ENCODE measurements at regions not wholly inside any gene's neighbourhood (a gene's known extent, or its start where the extent isn't known, plus 50 kb on each side); places are given as distances from the start of the nearest gene placed in this dataset.
A peak's percentile ranks its signal among the peaks of the same experiment; 100 is the strongest.
"Not testable (repeated sequence)": the region's sequence is repeated elsewhere in the genome, so short reads cannot be mapped to it uniquely, and the experiment has no call there.

DNA sequence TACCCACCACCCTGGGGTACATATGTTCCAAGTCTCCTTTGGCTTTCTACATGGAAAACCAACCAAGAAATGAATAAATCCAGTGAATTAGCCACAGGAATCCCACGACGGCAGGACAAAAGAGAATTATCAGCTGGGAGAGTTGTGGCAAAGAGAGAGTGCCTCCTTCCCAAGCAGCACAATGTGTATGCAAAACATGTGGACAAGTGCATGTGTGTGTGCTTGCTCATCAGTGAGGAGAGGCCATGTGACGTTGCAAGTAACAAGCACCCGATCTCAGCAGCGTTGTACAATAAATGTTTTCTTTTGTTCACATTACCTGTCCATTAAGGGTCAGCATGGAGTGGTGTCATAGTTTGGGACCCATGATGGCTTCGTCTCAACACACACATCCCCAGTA is 50.0 kb upstream of the EMX2 start:
- Histone ChIP-seq H3K27me3 (ENCODE audit: control insufficient read depth, insufficient read depth, low read length) (no peaks in the 10 kb centered on the region), H3K4me2 (ENCODE audit: low read length) (no peak overlapping the region), H3K36me3 (ENCODE audit: control insufficient read depth, insufficient read depth, low read length) (no peaks in the 10 kb centered on the region), H3K4me1 (no peaks in the 10 kb centered on the region), H3K9me3 (ENCODE audit: control insufficient read depth, low read length) (no peaks in the 10 kb centered on the region), H3K4me3 (ENCODE audit: low read depth, low read length) (no peak overlapping the region), H3K9ac (no peak overlapping the region), H2AFZ (no peak overlapping the region), H3K27ac (no peak overlapping the region), H3K79me2 (no peaks in the 10 kb centered on the region)
- TF ChIP-seq, protein P1, sequence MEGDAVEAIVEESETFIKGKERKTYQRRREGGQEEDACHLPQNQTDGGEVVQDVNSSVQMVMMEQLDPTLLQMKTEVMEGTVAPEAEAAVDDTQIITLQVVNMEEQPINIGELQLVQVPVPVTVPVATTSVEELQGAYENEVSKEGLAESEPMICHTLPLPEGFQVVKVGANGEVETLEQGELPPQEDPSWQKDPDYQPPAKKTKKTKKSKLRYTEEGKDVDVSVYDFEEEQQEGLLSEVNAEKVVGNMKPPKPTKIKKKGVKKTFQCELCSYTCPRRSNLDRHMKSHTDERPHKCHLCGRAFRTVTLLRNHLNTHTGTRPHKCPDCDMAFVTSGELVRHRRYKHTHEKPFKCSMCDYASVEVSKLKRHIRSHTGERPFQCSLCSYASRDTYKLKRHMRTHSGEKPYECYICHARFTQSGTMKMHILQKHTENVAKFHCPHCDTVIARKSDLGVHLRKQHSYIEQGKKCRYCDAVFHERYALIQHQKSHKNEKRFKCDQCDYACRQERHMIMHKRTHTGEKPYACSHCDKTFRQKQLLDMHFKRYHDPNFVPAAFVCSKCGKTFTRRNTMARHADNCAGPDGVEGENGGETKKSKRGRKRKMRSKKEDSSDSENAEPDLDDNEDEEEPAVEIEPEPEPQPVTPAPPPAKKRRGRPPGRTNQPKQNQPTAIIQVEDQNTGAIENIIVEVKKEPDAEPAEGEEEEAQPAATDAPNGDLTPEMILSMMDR (IDR thresholded peaks at IDR 0.05): no peak

DNA sequence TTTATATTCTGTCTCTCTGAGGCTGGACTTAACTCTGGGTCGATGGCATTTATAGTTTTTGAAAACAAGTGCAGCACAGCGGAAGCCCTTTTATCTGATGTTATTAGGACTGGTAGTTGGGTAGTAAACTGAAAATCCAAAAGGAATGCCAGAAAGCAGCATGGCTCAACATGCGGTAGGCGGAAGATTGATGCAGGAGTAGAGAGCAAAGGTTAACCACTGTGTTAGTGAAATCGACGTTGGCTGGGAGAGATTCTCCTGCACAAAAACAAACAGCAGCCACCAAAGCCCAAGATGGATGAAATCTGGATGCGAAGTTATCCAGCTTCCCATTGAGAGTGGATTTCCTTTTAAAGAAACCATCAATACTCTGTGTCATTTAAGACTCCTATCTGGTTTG is 54.5 kb upstream of the EMX2 start:
- Histone ChIP-seq H3K9me3 (ENCODE audit: control insufficient read depth, low read length) (no peaks in the 10 kb centered on the region), H3K27ac (no peak overlapping the region), H3K9ac (no peak overlapping the region), H3K4me3 (ENCODE audit: low read depth, low read length) (no peak overlapping the region), H3K36me3 (ENCODE audit: control insufficient read depth, insufficient read depth, low read length) (no peaks in the 10 kb centered on the region), H2AFZ (no peak overlapping the region), H3K4me2 (ENCODE audit: low read length) (no peak overlapping the region), H3K4me1 (peaks cover 9% of the 10 kb centered on the region), H3K79me2 (no peaks in the 10 kb centered on the region), H3K27me3 (ENCODE audit: control insufficient read depth, insufficient read depth, low read length) (no peaks in the 10 kb centered on the region)
- TF ChIP-seq, protein P1 (IDR thresholded peaks at IDR 0.05): no peak

DNA sequence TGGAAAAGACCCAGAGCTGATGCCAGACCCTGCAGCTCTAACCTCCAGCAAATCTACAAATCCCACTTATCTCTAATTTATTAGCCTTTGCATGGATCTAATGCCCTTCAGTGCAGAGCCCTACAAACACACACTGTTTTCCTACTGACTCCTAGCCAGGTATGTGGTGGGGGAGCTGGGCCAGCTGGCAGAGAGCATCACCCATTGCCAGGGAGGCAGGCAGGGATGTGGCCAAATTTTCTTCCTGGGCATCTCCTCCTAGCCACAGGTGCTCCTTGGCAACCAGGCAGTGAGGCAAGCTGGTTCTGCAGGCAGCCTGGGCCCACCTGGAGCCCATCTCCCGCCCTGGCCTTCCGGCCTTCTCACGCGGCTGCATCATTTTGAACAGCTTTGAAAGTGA is 55.9 kb upstream of the EMX2 start:
- no peaks in the 10 kb centered on the region for H3K79me2 ChIP-seq
- no peaks in the 10 kb centered on the region for H3K9me3 ChIP-seq (ENCODE audit: control insufficient read depth, low read length)
- no peaks in the 10 kb centered on the region for H3K27me3 ChIP-seq (ENCODE audit: control insufficient read depth, insufficient read depth, low read length)
- no peaks in the 10 kb centered on the region for H3K36me3 ChIP-seq (ENCODE audit: control insufficient read depth, insufficient read depth, low read length)
- no peak overlapping the region for H3K27ac ChIP-seq
- H3K4me2 ChIP-seq (ENCODE audit: low read length): no peak overlapping the region
- no peak overlapping the region for H3K9ac ChIP-seq
- H2AFZ ChIP-seq: no peak overlapping the region
- peaks cover 17% of the 10 kb centered on the region for H3K4me1 ChIP-seq
- no peak overlapping the region for H3K4me3 ChIP-seq (ENCODE audit: low read depth, low read length)
- TF ChIP-seq, protein P1 (IDR thresholded peaks at IDR 0.05): no peak

DNA sequence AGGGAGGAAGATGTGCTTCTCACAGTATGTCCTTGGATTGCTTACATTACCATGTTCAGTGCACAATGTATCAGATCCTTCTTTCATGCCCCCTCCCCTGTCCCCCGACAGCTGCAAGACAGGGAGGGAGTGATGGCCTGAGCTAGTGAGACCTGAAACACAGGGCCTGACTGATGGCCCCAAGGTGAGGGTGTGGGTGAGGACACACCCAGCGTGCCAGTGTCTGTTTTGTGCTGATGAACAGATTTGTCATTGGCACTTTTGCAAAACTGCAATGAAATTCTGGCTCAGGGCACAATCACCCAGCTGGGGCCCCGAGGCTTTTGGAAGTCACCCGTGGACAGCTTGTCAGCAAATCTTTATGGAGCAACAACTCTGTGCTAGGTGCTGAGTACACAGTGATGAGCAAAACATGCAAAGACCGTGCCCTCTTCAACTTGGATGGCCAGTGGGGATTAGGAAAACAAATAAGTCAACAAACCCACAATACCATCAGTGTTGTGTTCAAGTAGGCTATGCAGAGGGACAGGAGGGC is 59.4 kb upstream of the EMX2 start:
- no peaks in the 10 kb centered on the region for H3K9me3 ChIP-seq (ENCODE audit: control insufficient read depth, low read length)
- no peak overlapping the region for H3K4me3 ChIP-seq (ENCODE audit: low read depth, low read length)
- H3K9ac ChIP-seq: no peak overlapping the region
- peak overlapping the region; percentile 62 for H3K27ac ChIP-seq
- H2AFZ ChIP-seq: peak overlapping the region; percentile 41
- H3K4me2 ChIP-seq (ENCODE audit: low read length): no peak overlapping the region
- no peaks in the 10 kb centered on the region for H3K36me3 ChIP-seq (ENCODE audit: control insufficient read depth, insufficient read depth, low read length)
- H3K79me2 ChIP-seq: no peaks in the 10 kb centered on the region
- TF ChIP-seq, protein P1 (IDR thresholded peaks at IDR 0.05): no peak
- no peaks in the 10 kb centered on the region for H3K27me3 ChIP-seq (ENCODE audit: control insufficient read depth, insufficient read depth, low read length)
- H3K4me1 ChIP-seq: peaks cover 17% of the 10 kb centered on the region

DNA sequence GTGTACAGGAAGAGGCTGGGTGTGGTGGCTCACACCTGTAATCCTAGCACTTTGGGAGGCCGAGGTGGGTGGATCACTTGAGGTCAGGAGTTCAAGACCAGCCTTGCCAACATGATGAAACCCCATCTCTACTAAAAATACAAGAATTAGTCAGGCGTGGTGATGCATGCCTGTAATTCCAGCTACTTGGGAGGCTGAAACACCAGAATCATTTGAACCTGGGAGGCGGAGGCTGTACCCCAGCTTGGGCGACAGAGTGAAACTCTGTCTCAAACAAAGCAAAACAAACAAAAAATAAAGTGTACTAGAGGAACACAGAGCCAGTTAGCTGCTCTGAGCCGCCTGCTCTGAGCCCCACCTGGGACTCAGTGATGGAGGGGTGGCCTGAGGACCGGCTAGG is 61.5 kb upstream of the EMX2 start:
- not testable (repeated sequence) for H3K9me3 ChIP-seq (ENCODE audit: control insufficient read depth, low read length); H3K27me3 ChIP-seq (ENCODE audit: control insufficient read depth, insufficient read depth, low read length); H3K79me2 ChIP-seq; H3K36me3 ChIP-seq (ENCODE audit: control insufficient read depth, insufficient read depth, low read length); H3K9ac ChIP-seq; H2AFZ ChIP-seq; H3K27ac ChIP-seq; H3K4me2 ChIP-seq (ENCODE audit: low read length); H3K4me3 ChIP-seq (ENCODE audit: low read depth, low read length)
- H3K4me1 ChIP-seq: peaks cover 17% of the 10 kb centered on the region

All from parathyroid adenoma (tissue), 2 donors.